Body of pancreas (tissue), 4 donors: ENCODE measurements at regions not wholly inside any gene's neighbourhood (a gene's known extent, or its start where the extent isn't known, plus 50 kb on each side); places are given as distances from the start of the nearest gene placed in this dataset.

Experiments
- ATAC-seq: fragments of 150-250 bp; one replicate; pipeline ENCODE4 v1.9.1; 2016
- DNase-seq, 4 donors: peaks; one replicate each; pipeline ENCODE4 v3.0.0-alpha.2; 2019
- H3K27ac ChIP-seq, 4 donors: fragments of 200-600 bp; sonication (generic); 1 replicate in 3 of 4; 2 replicates in 1 of 4; pipeline versions ENCODE4 v1.5.1 to v1.6.1; 2016 to 2019; ENCODE audit warnings: mild to moderate bottlenecking in 1 of 4, mixed read lengths in 1 of 4, moderate library complexity in 1 of 4
- H3K27me3 ChIP-seq, 2 donors: fragments of 200-600 bp; sonication (generic); one replicate each; pipeline ENCODE4 v1.6.0; 2016; ENCODE audit warnings: mild to moderate bottlenecking in 1 of 2
- H3K36me3 ChIP-seq, 2 donors: fragments of 200-600 bp; sonication (generic); replicated peaks in 1 of 2; 2 replicates each; pipeline ENCODE4 v1.5.1; 2016; ENCODE audit warnings: low read depth in 2 of 2; ENCODE audit not compliant: insufficient read depth in 1 of 2
- H3K4me1 ChIP-seq: fragments of 200-600 bp; sonication (generic); one replicate; pipeline ENCODE4 v1.6.0; 2016
- H3K4me3 ChIP-seq, 2 donors: fragments of 200-600 bp; sonication (generic); 1 replicate in 1 of 2; 2 replicates in 1 of 2; pipeline ENCODE4 v1.5.1; 2016 to 2019
- H3K9me3 ChIP-seq, 3 donors: fragments of 200-600 bp; sonication (generic); 1 replicate in 2 of 3; 2 replicates in 1 of 3; pipeline ENCODE4 v1.5.1; 2016
- CTCF ChIP-seq, 7 experiments: fragments of 450-650 bp in 4 of 7; fragments of 200-600 bp in 3 of 7; sonication (generic) in 3 of 7; IDR thresholded peaks; one replicate each; pipeline ENCODE4 v1.5.1; 2016 to 2019; ENCODE audit warnings: antibody characterized with exemption in 7 of 7
- POLR2A ChIP-seq, 3 donors: fragments of 450-650 bp; IDR thresholded peaks; one replicate each; pipeline ENCODE4 v1.6.1; 2016; ENCODE audit warnings: antibody characterized with exemption in 3 of 3, mild to moderate bottlenecking in 2 of 3
- WGBS, 2 donors: methylation state at CpG; one replicate each; pipeline ENCODE4 v1.1.5; 2017; 5-methylcytosine and 5-hydroxymethylcytosine counted together
- intact Hi-C: fragments of 100-400 bp; cut with DNase I; formaldehyde crosslinking; loops from one replicate; pipeline ENCODE4 v1.15.1; 2023

- Histone ChIP-seq H3K4me3 (no peak overlapping the region), H3K36me3 (no peaks in the 10 kb centered on the region), H3K9me3 (no peaks in the 10 kb centered on the region), H3K27me3 (no peaks in the 10 kb centered on the region), H3K4me1 (no peaks in the 10 kb centered on the region), H3K27ac (no peak overlapping the region)
- TF ChIP-seq CTCF (IDR thresholded peaks at IDR 0.05) (no peak), POLR2A (IDR thresholded peaks at IDR 0.05) (no peak)
- ATAC-seq (no peak), DNase-seq (no peak)
- intact Hi-C loops, result no loop called here
- 87 to 90% methylated on average over 4 of the region's 4 CpGs for WGBS, 2 donors
Observed at GRCh38 chr2:37796481-37796880, 125.0 kb upstream of the CDC42EP3 start.

DNA sequence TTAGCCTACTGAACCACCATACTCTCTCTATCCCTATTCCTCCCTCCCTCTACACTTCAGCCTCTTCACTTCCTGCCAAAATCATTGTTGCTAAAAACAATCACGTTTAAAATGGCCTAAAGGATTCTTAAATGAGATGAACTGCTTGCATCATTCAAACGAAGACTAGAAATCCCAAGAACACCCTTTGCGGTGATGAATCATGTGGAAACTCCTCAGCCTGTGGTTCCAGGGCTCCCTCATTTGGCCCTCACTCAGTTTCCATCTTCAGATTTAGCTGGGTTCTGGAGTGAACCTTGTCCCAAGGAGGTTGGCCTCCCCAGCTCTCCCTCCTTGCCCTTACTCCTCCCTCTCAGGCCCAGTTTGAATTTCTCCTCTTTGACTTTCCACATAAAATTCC, 125.6 kb upstream of the CDC42EP3 start:
- ATAC-seq (no peak), DNase-seq (no peak)
- intact Hi-C loops, result no loop called here
- no peaks in the 10 kb centered on the region for H3K9me3 ChIP-seq
- 69 to 78% methylated on average over 3 of the region's 3 CpGs for WGBS, 2 donors
- TF ChIP-seq CTCF (IDR thresholded peaks at IDR 0.05) (no peak), POLR2A (IDR thresholded peaks at IDR 0.05) (no peak)
- H3K4me1 ChIP-seq, result no peaks in the 10 kb centered on the region
- H3K36me3 ChIP-seq, result no peaks in the 10 kb centered on the region
- H3K27ac ChIP-seq, result no peak overlapping the region
- H3K27me3 ChIP-seq, result no peaks in the 10 kb centered on the region
- H3K4me3 ChIP-seq, result no peak overlapping the region

DNA sequence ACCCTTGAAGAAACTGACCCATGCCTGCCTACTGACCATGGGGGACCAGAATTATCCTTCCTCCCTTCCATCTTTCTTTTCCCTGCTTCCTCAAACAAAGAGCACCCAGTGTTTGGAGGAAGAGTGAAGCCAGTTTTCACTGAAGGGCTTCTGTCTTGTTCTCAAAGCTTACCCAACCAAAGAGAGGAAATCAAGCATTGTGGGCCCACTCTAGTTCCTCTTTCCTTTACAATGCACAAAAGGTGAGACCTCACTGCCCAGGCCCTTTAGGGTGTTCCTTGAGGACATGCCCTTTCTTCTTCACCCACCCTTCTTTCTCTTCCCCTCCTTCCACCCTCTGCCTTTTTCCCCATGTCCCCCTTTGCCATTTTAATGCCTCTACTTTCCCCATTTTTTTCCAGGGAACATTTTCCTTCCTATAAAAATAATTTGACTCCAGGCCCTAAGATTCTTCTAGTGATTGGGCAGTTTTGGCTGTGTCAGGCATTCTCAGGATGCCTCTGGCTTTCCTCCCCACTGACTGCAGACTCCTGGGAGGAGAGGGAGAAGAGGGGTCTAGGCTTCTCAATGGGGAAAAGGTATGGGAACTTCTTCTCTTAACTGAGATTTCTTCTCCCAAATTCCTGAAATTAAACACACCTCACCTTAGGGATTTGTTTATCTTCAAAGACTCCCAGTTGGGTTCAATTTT, 126.6 kb upstream of the RMDN2 start:
- H3K27me3 ChIP-seq, result no peaks in the 10 kb centered on the region
- DNase-seq (peak in 1 of 4 donors; percentile 4), ATAC-seq (no peak)
- intact Hi-C loops, result no loop called here
- H3K4me1 ChIP-seq, result no peaks in the 10 kb centered on the region
- no peaks in the 10 kb centered on the region for H3K9me3 ChIP-seq
- no peak overlapping the region for H3K27ac ChIP-seq
- no peak overlapping the region for H3K4me3 ChIP-seq
- TF ChIP-seq POLR2A (IDR thresholded peaks at IDR 0.05) (no peak), CTCF (IDR thresholded peaks at IDR 0.05) (no peak)
- no peaks in the 10 kb centered on the region for H3K36me3 ChIP-seq

- Histone ChIP-seq H3K9me3 (no peaks in the 10 kb centered on the region), H3K4me3 (no peak overlapping the region), H3K36me3 (no peaks in the 10 kb centered on the region), H3K27ac (no peak overlapping the region), H3K27me3 (no peaks in the 10 kb centered on the region), H3K4me1 (no peaks in the 10 kb centered on the region)
- TF ChIP-seq POLR2A (IDR thresholded peaks at IDR 0.05) (no peak), CTCF (IDR thresholded peaks at IDR 0.05) (no peak)
- intact Hi-C loops, result no loop called here
- WGBS, 2 donors, result 74 to 89% methylated on average over 2 of the region's 2 CpGs
- no peak for DNase-seq
- ATAC-seq, result no peak
Observed at GRCh38 chr2:37800176-37800858, 124.8 kb upstream of the RMDN2 start.
